Esophagus muscularis mucosa (tissue), 4 donors: ENCODE measurements at regions not wholly inside any gene's neighbourhood (a gene's known extent, or its start where the extent isn't known, plus 50 kb on each side); places are given as distances from the start of the nearest gene placed in this dataset.

Source experiments
- EP300 ChIP-seq: sonication (generic); formaldehyde crosslinking; IDR thresholded peaks from one replicate; pipeline ENCODE4 v1.6.1; 2017; ENCODE audit warnings: antibody characterized with exemption
- POLR2A ChIP-seq: fragments of 450-650 bp; IDR thresholded peaks from one replicate; pipeline ENCODE4 v1.6.1; 2017; ENCODE audit warnings: antibody characterized with exemption, moderate library complexity, mild to moderate bottlenecking, low read depth
- TF ChIP-seq, protein P1 (sequence below), 3 experiments: fragments of 200-600 bp in 2 of 3; fragments of 450-650 bp in 1 of 3; sonication (generic) in 2 of 3; IDR thresholded peaks; one replicate each; pipeline ENCODE4 v1.5.1; 2017 to 2019; ENCODE audit warnings: antibody characterized with exemption in 3 of 3, mild to moderate bottlenecking in 2 of 3, moderate library complexity in 1 of 3

DNA sequence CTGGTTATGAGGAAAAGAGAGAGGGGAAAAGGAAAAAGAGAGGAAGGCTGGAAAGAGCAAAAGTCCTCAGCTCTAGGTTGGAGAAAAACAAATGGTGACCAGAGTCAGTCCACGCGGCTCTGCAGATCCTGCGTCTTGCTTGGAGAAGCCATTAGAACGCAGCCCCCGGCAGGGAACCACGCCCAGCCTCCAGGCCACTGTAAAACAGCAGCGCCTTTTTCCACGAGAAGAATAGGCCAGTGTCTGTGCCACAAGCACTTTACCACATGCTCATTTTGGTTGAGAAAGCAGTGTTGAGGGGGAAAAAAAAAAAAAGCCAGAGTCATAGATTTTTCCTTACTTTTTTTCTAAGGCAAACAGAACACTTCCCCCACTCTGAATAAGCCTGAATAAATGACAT lies 846.9 kb upstream of the ADAMTS5 start:
- TF ChIP-seq, protein P1, sequence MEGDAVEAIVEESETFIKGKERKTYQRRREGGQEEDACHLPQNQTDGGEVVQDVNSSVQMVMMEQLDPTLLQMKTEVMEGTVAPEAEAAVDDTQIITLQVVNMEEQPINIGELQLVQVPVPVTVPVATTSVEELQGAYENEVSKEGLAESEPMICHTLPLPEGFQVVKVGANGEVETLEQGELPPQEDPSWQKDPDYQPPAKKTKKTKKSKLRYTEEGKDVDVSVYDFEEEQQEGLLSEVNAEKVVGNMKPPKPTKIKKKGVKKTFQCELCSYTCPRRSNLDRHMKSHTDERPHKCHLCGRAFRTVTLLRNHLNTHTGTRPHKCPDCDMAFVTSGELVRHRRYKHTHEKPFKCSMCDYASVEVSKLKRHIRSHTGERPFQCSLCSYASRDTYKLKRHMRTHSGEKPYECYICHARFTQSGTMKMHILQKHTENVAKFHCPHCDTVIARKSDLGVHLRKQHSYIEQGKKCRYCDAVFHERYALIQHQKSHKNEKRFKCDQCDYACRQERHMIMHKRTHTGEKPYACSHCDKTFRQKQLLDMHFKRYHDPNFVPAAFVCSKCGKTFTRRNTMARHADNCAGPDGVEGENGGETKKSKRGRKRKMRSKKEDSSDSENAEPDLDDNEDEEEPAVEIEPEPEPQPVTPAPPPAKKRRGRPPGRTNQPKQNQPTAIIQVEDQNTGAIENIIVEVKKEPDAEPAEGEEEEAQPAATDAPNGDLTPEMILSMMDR (IDR thresholded peaks at IDR 0.05): no peak
- TF ChIP-seq POLR2A: no peak
- TF ChIP-seq EP300: no peak
